ENCODE measurements at regions not wholly inside any gene's neighbourhood (a gene's known extent, or its start where the extent isn't known, plus 50 kb on each side); places are given as distances from the start of the nearest gene placed in this dataset.
"Not testable (repeated sequence)": the region's sequence is repeated elsewhere in the genome, so short reads cannot be mapped to it uniquely, and the experiment has no call there.

GRCh38 chr1:194617272-194617671, 1430.9 kb upstream of the B3GALT2 start:
- not testable (repeated sequence) for DNase-seq

- no peak for DNase-seq
Measured at GRCh38 chr1:194616835-194617234, 1430.4 kb upstream of the B3GALT2 start.

GRCh38 chr1:194602184-194602583, 1415.8 kb upstream of the B3GALT2 start:
- no peak for DNase-seq

GRCh38 chr1:194600716-194601115, 1414.3 kb upstream of the B3GALT2 start:
- DNase-seq: no peak

- DNase-seq: no peak
Measured at GRCh38 chr1:194598098-194598497, 1411.7 kb upstream of the B3GALT2 start.

GRCh38 chr1:194586302-194586701, 1399.9 kb upstream of the B3GALT2 start:
- DNase-seq: no peak

- DNase-seq: no peak
Measured at GRCh38 chr1:194584052-194584451, 1397.6 kb upstream of the B3GALT2 start.

GRCh38 chr1:194570476-194570875, 1384.1 kb upstream of the B3GALT2 start:
- DNase-seq: no peak

GRCh38 chr1:194568610-194569009, 1382.2 kb upstream of the B3GALT2 start:
- DNase-seq: no peak

GRCh38 chr1:194548071-194548470, 1361.7 kb upstream of the B3GALT2 start:
- DNase-seq: no peak

- DNase-seq: no peak
Measured at GRCh38 chr1:194544012-194544411, 1357.6 kb upstream of the B3GALT2 start.

GRCh38 chr1:194538453-194538852, 1352.0 kb upstream of the B3GALT2 start:
- DNase-seq: no peak

- no peak for DNase-seq
Measured at GRCh38 chr1:194537521-194537920, 1351.1 kb upstream of the B3GALT2 start.

- DNase-seq: no peak
Measured at GRCh38 chr1:194535369-194535768, 1349.0 kb upstream of the B3GALT2 start.

GRCh38 chr1:194534784-194535183, 1348.4 kb upstream of the B3GALT2 start:
- DNase-seq: no peak

GRCh38 chr1:194533641-194534040, 1347.2 kb upstream of the B3GALT2 start:
- no peak for DNase-seq

GRCh38 chr1:194517567-194517966, 1331.2 kb upstream of the B3GALT2 start:
- no peak for DNase-seq

GRCh38 chr1:194515916-194516315, 1329.5 kb upstream of the B3GALT2 start:
- no peak for DNase-seq

GRCh38 chr1:194512957-194513356, 1326.5 kb upstream of the B3GALT2 start:
- DNase-seq: no peak

- no peak for DNase-seq
Measured at GRCh38 chr1:194512345-194512744, 1325.9 kb upstream of the B3GALT2 start.

GRCh38 chr1:194503209-194503608, 1316.8 kb upstream of the B3GALT2 start:
- no peak for DNase-seq

- DNase-seq: no peak
Measured at GRCh38 chr1:194495434-194495833, 1309.0 kb upstream of the B3GALT2 start.

GRCh38 chr1:194487172-194487571, 1300.8 kb upstream of the B3GALT2 start:
- DNase-seq: no peak

- no peak for DNase-seq
Measured at GRCh38 chr1:194485432-194485831, 1299.0 kb upstream of the B3GALT2 start.

- no peak for DNase-seq
Measured at GRCh38 chr1:194478731-194479130, 1292.3 kb upstream of the B3GALT2 start.

GRCh38 chr1:194477908-194478307, 1291.5 kb upstream of the B3GALT2 start:
- DNase-seq: no peak
